GM23338 (cell line): ENCODE measurements at regions not wholly inside any gene's neighbourhood (a gene's known extent, or its start where the extent isn't known, plus 50 kb on each side); places are given as distances from the start of the nearest gene placed in this dataset.

Experiments
- ATAC-seq: fragments of 200-7000 bp; cut with Tn5 transposase; 3 replicates; pipeline ENCODE4 v1.9.1; 2020
- DNase-seq: peaks from one replicate; pipeline ENCODE4 v3.0.0-alpha.2; 2015; ENCODE audit warnings: low spot score
- H2AFZ ChIP-seq: fragments of 200-600 bp; sonication (generic); 2 replicates; pipeline ENCODE4 v1.8.0; 2016; ENCODE audit warnings: antibody characterized with exemption, mild to moderate bottlenecking, moderate library complexity
- H3F3A ChIP-seq: fragments of 200-600 bp; sonication (generic); replicated peaks from 2 replicates; pipeline ENCODE4 v1.8.0; 2017; ENCODE audit warnings: antibody characterized with exemption, mixed run types, low read depth
- H3K27ac ChIP-seq: fragments of 200-600 bp; sonication (generic); 2 replicates; pipeline ENCODE4 v1.6.1; 2016; ENCODE audit warnings: low read depth
- H3K27me3 ChIP-seq: fragments of 200-600 bp; sonication (generic); 2 replicates; pipeline ENCODE4 v1.8.0; 2016; ENCODE audit warnings: mild to moderate bottlenecking, mixed run types, moderate library complexity; ENCODE audit not compliant: insufficient read depth
- H3K36me3 ChIP-seq: fragments of 200-600 bp; sonication (generic); 2 replicates; pipeline ENCODE4 v1.8.0; 2016; ENCODE audit warnings: mild to moderate bottlenecking; ENCODE audit not compliant: insufficient read depth
- H3K4me1 ChIP-seq: fragments of 200-600 bp; sonication (generic); 2 replicates; pipeline ENCODE4 v1.8.0; 2016; ENCODE audit warnings: mild to moderate bottlenecking, moderate library complexity; ENCODE audit not compliant: insufficient read depth
- H3K4me2 ChIP-seq: fragments of 200-600 bp; sonication (generic); 2 replicates; pipeline ENCODE4 v1.7.1; 2017; ENCODE audit warnings: mixed run types
- H3K4me3 ChIP-seq: fragments of 200-600 bp; sonication (generic); 2 replicates; pipeline ENCODE4 v1.6.1; 2016; ENCODE audit warnings: mixed run types
- H3K79me2 ChIP-seq: fragments of 200-600 bp; sonication (generic); replicated peaks from 2 replicates; pipeline ENCODE4 v1.8.0; 2017; ENCODE audit warnings: mild to moderate bottlenecking; ENCODE audit not compliant: insufficient read depth
- H3K9me2 ChIP-seq: fragments of 200-600 bp; sonication (generic); 2 replicates; pipeline ENCODE4 v1.8.0; 2017; ENCODE audit not compliant: insufficient read depth
- H4K20me1 ChIP-seq: fragments of 200-600 bp; sonication (generic); replicated peaks from 2 replicates; pipeline ENCODE4 v1.8.0; 2017; ENCODE audit warnings: mild to moderate bottlenecking; ENCODE audit not compliant: insufficient read depth
- H3K27ac Mint-ChIP-seq: 2 replicates; pipeline ENCODE4 v1.8.0; 2020; ENCODE audit warnings: inconsistent platforms, mild to moderate bottlenecking, moderate library complexity, mixed read lengths
- H3K27me3 Mint-ChIP-seq: 3 replicates; pipeline ENCODE4 v1.8.0; 2022; ENCODE audit warnings: low read depth, mild to moderate bottlenecking, moderate library complexity, mixed read lengths, inconsistent platforms; ENCODE audit not compliant: insufficient read depth, poor library complexity
- H3K36me3 Mint-ChIP-seq: 3 replicates; pipeline ENCODE4 v1.8.0; 2021; ENCODE audit warnings: low read depth, mild to moderate bottlenecking, inconsistent platforms, moderate library complexity, mixed read lengths
- H3K4me1 Mint-ChIP-seq: 3 replicates; pipeline ENCODE4 v1.8.0; 2020; ENCODE audit warnings: mild to moderate bottlenecking, inconsistent platforms, mixed read lengths
- H3K4me3 Mint-ChIP-seq: 3 replicates; pipeline ENCODE4 v1.8.0; 2021; ENCODE audit warnings: moderate library complexity, mild to moderate bottlenecking, inconsistent platforms, mixed read lengths
- H3K9me3 Mint-ChIP-seq: 3 replicates; pipeline ENCODE4 v1.8.0; 2020; ENCODE audit warnings: moderate library complexity, mild to moderate bottlenecking, inconsistent platforms, mixed read lengths
- CREB1 ChIP-seq: fragments of 250-450 bp; sonication (Bioruptor Pico); IDR thresholded peaks from 2 replicates; pipeline ENCODE4 v1.5.0; 2020; ENCODE audit warnings: low read depth, mild to moderate bottlenecking, moderate library complexity
- CTCF ChIP-seq, 2 experiments: fragments of 200-600 bp in 1 of 2; sonication (generic) in 1 of 2; conservative IDR thresholded peaks; 2 replicates each; pipeline versions ENCODE4 v1.5.1 to v1.6.1; 2016 to 2017; ENCODE audit warnings: antibody characterized with exemption in 2 of 2, low read depth in 2 of 2, mild to moderate bottlenecking in 2 of 2, moderate library complexity in 1 of 2
- EZH2 ChIP-seq: fragments of 200-600 bp; sonication (generic); IDR thresholded peaks from one replicate; pipeline ENCODE4 v1.8.0; 2017; ENCODE audit warnings: antibody characterized with exemption, mild to moderate bottlenecking, low read depth; ENCODE audit not compliant: unreplicated experiment
- NANOG ChIP-seq: IDR thresholded peaks from 2 replicates; pipeline ENCODE4 v1.6.1; 2016; ENCODE audit warnings: antibody characterized with exemption, borderline replicate concordance
- POLR2AphosphoS5 ChIP-seq: IDR thresholded peaks from 2 replicates; pipeline ENCODE4 v1.6.1; 2016; ENCODE audit warnings: antibody characterized with exemption, low read depth
- REST ChIP-seq: IDR thresholded peaks from one replicate; pipeline ENCODE4 v1.6.1; 2018; ENCODE audit warnings: antibody characterized with exemption; ENCODE audit not compliant: unreplicated experiment
- STAT1 ChIP-seq: IDR thresholded peaks from one replicate; pipeline ENCODE4 v1.6.1; 2016; ENCODE audit warnings: antibody characterized with exemption; ENCODE audit not compliant: unreplicated experiment
- ZNF114 ChIP-seq: fragments of 250-450 bp; sonication (Bioruptor Pico); IDR thresholded peaks from 2 replicates; pipeline ENCODE4 v1.5.0; 2020; ENCODE audit warnings: mild to moderate bottlenecking, moderate library complexity
- ZNF331 ChIP-seq: fragments of 250-450 bp; sonication (Bioruptor Pico); IDR thresholded peaks from 2 replicates; pipeline ENCODE4 v1.5.0; 2020; ENCODE audit warnings: low read depth, mild to moderate bottlenecking, moderate library complexity
- ZNF462 ChIP-seq: fragments of 250-450 bp; sonication (Bioruptor Pico); IDR thresholded peaks from 2 replicates; pipeline ENCODE4 v1.5.0; 2020; ENCODE audit warnings: mild to moderate bottlenecking, moderate library complexity

GRCh38 chr4:126907389-126907788 is 725.4 kb upstream of the INTU start:
- Histone ChIP-seq H3K4me3 (no peak overlapping the region), H3K36me3 (no peaks in the 10 kb centered on the region), H3K27ac (no peak overlapping the region), H3K27me3 (no peaks in the 10 kb centered on the region), H3K9me2 (no peaks in the 10 kb centered on the region), H2AFZ (no peak overlapping the region), H3F3A (no peaks in the 10 kb centered on the region), H3K4me2 (no peak overlapping the region), H4K20me1 (no peaks in the 10 kb centered on the region), H3K4me1 (no peaks in the 10 kb centered on the region), H3K79me2 (no peaks in the 10 kb centered on the region)
- ATAC-seq (no peak), DNase-seq (no peak)
- TF ChIP-seq ZNF331 (CRISPR knock-in tag) (no peak), CTCF (conservative IDR thresholded peaks at IDR 0.05; ENCODE audit: low read depth in 2 of 2) (no peak), STAT1 (no peak), NANOG (no peak), ZNF462 (CRISPR knock-in tag) (no peak), CREB1 (CRISPR knock-in tag) (no peak), EZH2 (no peak), POLR2AphosphoS5 (no peak), ZNF114 (CRISPR knock-in tag) (no peak), REST (no peak)
- Mint-ChIP-seq H3K9me3 (no peaks in the 10 kb centered on the region; the same call in 2 of the 3 replicates), H3K27me3 (no peaks in the 10 kb centered on the region), H3K4me3 (no peak overlapping the region), H3K4me1 (peaks cover 5% of the 10 kb centered on the region; the same call in 1 of the 3 replicates), H3K36me3 (no peaks in the 10 kb centered on the region), H3K27ac (no peak overlapping the region)
